Ecto neural progenitor cell (in vitro differentiated cells): ENCODE measurements at regions not wholly inside any gene's neighbourhood (a gene's known extent, or its start where the extent isn't known, plus 50 kb on each side); places are given as distances from the start of the nearest gene placed in this dataset.

Experiments
- DNase-seq: peaks from one replicate; pipeline ENCODE4 v3.0.0-alpha.2; 2018; ENCODE audit warnings: low spot score

DNA sequence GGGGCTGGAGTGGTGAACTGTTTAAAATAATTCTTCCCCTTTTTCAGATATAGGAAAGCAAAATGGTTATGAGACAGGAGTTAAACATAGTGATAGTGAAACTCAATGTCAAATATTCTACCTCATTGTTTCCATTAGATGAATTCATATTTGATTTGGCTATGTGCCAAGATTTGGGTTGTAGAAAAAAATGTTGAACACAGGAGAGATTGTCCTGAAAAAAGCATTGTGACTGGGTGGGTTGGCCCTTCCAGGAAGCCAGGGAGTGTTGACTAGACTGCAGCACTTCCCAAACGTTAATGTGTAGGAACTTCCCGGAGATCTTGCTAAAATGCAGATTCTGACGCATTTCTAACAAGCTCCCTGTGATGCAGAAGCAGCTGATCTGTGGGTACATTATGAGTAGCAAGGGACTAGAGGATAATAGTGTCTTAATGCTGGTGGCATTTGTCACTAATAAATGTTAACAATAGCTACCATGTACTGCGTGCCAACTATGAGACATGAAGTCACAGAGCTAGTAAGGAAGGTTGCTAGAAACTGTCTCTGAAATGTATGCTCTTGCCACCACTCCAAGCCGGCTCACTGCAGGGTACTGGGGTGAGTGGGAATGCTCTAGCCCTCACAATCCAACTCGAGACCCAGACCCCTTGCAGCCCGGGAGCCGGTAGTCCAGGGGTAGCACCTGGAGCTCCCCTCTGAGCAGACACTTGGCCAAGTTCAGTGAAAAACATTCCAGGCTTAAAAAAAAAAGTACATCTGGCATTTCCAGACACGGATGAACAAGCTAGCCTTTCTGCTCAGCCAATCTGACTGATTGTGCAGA lies 120.6 kb downstream of the CD47 start:
- DNase-seq = no peak

DNA sequence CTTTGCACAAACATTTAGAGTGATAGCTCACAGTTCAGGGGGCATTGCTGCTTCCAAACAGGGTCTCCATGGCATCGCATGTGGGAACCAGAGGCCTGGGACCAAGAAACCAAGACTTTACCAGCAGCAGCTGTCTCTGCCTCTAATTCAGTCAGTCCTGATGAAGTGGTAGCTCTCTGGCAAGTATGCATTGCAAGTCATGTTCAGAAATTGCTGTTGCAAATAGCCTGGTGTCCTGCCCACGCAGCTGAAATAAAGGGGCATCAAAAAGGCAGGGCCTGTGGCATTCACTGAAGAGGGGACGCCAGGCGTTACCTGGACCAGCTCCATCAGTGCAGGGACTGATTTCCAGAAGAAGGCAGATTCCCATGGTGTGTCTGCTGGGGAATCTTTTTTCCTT lies 121.3 kb downstream of the CD47 start:
- no peak for DNase-seq

DNA sequence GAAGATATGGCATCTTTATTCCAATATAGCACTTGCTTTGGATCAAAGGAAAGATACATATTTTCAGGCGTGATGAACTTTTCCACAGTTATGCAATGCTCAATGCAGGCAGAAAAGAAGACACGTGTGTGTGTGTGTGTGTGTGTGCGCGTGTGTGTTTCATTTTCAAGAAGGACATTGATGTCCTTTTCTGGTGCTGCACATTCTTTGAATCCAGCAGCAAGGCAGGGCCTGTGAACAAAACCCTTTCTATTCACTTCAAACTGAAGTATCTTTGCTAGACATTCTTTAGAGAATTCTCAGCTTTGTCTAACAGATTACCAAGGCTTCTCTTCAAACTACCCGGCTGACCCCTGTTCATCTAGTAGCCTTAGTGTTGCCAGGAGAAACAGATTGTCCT lies 124.6 kb downstream of the CD47 start:
- peak; percentile 54 for DNase-seq

DNA sequence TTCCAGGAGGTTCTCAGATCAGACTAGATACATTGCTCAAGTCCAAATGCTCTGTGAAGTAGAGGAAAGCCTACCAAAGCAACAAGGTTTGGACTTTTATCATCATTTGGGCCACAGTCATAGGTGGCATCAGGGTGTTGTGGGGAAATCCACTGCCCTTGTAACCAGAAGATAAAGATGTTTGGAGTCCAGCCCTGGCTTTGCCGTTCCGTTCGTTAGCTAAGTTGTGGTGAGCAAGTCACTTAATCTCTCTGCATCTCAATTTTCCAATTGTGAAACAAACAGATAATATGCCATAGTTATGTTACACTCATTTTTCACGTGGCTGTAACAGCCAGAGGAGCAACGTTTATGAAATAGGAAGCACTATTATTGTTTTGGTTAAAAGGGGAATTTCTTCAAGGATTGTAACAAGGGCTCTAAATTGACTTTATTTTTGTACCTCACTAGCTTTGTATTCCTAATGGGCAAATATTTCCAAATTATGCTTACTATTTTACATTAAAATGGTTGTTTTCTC lies 125.6 kb downstream of the CD47 start:
- no peak for DNase-seq

DNA sequence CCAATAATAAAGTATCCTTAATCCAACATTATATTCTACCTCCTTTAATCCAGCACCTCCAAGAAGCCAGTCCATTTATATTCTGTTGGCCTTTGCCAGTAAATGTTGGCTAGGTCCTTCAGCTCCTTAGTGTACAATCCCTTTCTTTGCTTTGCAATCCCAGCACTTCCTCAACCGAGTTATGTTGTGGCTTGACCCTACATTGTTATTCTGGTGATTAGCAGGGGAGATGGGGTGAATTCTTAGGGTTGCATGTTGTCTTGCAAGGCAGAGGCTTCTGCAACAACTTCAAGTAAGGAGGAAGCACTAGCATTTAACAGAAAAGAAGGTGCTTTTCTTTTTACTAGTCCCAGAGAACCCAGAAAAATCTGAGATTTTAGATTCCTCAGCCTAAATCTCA lies 127.2 kb downstream of the CD47 start:
- DNase-seq = no peak

DNA sequence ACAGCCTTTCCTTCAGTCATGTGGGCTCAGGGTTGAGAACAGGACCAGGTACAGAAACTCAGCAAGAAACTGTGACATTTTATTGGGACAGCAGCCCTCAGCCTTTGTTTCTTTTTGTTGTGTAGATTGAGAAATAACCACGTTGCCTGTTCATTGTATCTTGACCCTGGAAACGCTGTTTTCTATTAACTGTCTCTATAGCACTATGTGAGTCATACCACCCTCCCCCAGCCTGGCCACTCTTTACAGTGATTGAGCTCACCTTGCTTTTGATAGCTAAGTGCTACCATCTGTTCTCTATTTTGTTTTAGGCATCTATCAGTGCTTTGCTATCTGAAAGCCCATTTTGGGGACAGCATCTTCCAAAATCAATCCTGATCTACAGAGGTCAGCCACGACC lies 127.9 kb downstream of the CD47 start:
- DNase-seq = no peak

DNA sequence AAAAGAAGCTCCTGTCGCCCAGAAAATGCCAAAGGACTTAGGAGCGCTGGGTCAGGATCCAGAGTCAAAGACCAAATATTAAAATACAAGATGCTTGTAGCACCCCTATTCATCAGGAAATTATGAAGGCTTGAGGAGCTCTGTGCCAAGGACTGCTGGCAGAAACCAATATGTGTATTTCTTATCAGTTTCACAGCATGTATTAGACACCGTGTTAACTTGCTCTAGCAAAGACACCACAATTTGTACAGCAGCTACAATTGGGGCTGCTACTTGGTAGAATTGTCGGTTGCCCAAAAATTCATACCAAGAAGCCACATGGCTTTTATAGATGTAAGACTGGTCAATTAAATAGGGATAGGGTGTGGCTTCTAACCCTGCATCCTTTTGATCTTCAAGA lies 128.8 kb downstream of the CD47 start:
- no peak for DNase-seq

DNA sequence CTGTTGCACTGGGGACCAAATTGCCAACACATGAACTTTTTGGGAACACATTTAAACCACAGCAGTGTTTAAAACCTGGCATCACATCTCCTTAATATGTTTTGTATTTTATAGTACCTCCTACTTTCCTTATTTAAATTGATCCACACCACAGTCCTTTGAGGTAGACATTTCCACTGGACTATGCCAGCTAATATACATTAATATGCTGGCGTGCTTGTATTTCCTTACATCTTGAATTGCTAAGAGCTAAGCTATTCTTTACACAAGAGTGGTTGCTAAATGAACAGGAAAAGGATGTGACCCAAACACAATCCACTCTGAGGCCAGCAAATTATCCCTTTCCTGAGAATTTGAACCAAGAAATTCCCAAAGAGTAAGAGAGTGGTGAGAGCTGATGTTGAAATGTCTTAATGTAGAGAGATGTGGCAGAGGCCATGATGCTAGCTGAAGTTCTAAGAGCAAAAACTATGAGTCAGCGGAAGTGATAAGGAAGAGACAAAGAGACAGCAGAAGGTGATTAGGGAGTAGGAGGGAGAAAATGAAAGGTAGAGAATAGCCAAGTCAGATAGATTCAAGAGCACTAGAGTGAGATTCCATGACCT lies 131.2 kb downstream of the CD47 start:
- no peak for DNase-seq

DNA sequence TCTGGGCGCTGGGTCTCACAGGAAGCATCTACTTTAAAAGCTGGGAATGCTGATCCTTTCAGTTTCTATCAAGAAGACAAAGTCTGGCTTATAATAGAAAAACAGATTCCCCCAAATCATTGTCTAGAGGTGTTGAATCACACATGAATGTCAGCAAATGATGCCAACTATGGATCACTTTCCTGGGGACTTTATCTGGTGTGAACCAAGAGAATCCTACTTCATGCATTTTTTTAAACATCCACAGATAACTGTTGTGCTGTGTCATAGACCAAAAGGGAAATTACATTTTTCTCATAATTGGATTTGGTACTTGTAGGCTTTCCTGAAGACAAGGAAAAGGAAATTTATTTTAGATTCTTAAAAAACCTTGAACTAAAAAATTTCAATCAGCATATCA lies 132.7 kb downstream of the CD47 start:
- no peak for DNase-seq

DNA sequence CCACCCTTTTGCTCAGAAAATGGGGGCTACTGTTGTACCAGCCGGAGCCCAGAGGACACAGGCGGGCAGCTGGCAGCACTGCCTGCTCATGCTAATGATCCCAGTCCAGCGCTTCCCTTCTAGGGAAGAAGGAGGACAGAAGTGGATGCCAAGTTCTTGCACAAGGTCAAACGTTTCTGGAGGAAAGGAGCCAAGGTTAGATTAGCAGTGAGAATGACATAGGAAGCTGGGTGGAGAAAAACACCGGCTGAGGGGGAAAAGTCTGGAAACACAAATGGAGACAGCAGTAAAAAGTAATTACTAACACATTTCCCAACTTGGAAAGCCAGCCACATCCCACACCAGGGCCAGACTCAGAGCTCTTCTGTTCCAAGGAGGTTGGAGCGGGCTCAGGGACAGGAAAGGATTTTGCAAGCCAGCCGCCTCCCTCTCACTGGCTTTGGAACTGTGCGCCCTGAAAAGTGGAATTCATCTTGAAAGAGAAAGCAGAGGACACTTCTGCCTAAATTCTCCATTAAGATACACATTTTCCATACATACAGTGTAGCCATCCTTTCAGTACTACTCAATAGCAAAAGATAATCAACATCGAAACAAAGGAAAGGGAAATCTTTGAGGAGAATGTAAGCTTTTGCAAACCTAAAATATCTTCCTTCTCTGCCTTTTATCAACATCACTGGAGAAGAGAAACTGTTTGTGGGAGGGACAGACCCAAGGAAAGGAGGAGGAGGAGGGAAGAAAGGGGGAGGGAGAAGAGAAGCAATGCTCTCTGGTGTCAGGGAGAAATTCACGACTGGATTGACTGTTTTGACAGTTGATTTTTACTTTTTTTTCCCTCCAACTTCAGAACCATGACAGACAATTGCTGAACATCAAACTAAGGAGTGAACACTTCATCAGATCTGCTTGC lies 133.6 kb downstream of the CD47 start:
- DNase-seq = no peak

DNA sequence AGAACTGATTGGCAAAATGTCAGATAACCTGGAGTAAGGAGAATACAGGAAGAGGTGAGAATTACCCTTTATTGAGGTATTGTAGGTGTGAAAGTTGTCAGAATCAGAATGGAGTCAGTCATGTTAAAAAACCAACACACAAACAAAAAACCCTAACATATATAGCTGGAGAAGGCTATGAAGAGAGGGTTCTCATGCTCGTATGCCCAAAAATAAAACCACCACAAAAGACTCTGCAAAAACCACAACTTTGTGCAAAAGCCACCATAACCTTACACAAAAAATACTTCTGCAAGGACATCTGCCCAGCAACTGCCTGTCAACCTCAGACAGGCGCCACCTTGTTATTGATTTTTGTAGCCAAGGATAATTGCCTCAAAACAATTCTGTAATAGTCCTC lies 136.0 kb downstream of the CD47 start:
- no peak for DNase-seq

DNA sequence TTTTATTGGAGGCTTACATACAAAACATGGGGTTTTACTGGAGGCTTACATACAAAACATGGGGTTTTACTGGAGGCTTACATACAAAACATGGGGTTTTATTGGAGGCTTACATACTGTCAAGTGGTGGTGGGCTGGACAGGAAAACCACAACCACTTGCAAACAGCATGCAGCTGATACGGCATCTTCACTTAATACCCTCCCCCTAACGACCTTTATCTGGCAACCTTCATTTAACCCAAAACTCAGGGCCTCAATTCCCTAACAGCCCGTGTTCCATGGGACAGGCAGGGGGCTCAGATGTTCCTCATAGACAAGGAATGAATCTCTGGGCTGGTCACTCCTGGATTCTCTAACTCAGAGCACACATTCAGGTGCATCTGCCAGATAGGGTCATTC lies 137.1 kb downstream of the CD47 start:
- no peak for DNase-seq

DNA sequence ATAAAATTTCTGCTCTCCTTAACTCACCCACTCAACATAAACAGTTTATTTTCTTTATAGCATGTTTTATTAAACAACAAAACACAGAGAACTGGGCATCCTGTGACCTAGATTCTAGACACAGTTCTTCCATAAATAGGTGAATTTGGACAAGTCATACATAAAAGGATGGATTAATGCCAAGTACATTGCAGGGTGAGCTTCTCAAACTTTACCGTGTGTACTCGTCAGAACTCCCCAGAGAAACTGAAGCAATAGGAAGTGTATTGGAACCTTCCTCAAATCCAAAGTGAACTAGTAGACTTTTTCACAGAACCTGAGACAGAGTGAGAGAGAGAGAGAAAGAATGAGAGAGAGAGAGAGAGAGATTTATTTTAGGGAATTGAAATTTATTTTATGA lies 139.7 kb downstream of the CD47 start:
- no peak for DNase-seq

DNA sequence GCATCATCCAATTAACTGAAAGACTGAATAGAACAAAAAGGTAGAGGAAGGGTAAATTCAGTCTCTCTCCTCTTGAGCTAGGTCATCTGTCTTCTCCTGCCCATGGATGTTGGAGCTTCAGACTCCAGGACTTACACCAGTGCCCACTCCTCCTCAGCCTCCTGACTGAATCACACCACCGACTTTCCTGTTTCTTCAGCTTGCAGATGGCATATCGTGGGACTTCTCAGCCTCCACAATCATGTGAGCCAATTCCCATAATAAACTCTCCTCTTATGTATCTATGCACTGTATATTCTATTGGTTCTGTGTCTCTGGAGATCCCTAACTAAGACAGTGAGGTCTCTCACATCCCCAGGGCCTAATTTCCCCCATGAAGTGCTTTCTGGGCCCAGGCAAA lies 140.4 kb downstream of the CD47 start:
- no peak for DNase-seq

DNA sequence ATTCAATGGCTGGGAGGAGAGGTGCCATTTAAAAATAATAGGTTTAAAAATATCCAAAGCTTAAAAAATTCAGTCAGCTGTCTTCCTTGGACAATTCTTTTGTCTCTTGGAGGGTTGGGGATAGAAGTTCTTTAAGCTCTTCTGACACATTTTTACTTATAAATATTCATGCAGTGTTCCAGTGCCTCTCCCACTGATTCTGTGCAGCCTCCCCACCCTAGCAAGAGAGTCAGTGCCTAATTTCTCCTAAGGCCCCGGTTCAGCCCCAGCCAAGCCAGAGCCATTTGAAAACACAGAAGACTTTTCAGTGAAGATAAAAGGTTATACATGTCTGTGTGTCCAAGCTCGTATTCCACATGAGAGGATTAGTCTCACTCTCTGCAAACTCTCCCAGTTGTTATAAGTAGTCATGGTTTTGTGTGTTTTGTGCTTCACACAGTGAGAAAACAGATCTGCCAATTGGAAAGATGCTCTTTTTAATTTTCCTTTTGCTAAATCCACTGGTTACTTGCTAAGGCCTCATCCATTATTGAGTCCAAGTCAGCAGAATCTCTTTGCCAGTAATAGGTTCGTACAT lies 141.3 kb downstream of the CD47 start:
- DNase-seq = no peak

DNA sequence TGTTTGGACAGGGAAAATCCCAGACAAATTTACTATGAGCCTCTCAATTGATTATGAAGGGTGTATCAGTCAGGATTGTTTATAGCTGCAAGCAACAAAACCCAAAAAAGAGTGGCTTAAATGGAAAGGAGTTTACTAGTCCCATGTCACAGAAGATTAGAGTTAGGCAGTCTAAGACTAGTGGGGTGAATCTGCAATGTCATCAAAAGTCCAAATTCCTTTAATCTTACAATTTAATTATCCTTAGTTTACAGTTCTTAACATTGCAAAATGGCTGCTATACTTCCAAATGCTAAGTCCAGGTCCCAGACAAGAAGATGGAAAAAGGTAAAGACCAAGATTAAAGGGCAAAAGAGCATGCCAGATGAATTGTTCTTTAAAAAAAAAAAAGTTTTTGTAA lies 143.6 kb downstream of the CD47 start:
- no peak for DNase-seq

DNA sequence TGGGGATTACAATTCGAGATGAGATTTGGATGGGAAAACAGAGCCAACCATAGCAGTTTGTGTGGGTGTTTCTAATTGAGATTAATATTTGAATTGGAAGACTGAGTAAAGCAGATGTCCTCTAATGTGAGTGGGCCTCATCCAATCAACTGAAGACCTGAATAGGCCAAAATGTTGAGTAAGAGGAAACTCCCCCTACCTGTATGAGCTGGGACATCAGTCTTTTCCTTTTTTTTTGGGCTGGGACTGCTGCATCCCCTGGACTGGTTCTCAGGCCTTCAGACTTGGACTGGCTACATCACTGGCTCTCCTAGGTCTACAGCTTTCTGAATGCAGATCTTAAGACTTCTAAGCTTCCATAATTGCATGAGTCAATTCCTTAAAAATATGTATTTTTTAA lies 144.1 kb downstream of the CD47 start:
- DNase-seq = no peak

DNA sequence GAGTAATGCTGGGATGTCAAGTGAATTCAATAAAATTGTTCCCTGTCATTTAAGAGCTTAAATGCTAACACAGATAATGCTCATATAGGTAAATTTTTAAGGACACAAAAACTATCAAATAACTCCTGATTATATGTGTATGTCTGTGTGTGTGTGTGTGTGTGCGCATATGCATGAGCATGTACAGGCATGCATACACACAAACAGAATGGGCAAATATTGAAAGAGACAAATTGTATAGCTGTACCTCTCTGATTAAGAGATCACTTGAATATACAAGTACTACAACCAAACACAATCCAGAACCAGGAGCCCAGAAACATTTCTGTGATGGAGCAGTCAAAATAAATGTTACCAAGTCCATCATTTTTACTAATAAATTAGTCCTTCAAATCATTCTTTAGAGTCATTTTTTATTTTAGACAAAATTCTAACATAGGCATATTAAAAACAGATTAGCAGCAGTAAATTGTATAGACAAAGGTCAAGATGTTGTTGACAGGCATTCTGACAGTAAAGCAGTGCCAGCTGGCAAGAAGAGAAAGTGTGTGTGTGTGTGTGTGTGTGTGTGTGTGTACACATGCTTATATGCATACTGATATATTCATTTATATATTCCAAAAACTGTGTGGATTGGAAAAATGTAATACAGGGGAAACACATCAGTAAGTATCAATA lies 145.3 kb downstream of the CD47 start:
- no peak for DNase-seq

DNA sequence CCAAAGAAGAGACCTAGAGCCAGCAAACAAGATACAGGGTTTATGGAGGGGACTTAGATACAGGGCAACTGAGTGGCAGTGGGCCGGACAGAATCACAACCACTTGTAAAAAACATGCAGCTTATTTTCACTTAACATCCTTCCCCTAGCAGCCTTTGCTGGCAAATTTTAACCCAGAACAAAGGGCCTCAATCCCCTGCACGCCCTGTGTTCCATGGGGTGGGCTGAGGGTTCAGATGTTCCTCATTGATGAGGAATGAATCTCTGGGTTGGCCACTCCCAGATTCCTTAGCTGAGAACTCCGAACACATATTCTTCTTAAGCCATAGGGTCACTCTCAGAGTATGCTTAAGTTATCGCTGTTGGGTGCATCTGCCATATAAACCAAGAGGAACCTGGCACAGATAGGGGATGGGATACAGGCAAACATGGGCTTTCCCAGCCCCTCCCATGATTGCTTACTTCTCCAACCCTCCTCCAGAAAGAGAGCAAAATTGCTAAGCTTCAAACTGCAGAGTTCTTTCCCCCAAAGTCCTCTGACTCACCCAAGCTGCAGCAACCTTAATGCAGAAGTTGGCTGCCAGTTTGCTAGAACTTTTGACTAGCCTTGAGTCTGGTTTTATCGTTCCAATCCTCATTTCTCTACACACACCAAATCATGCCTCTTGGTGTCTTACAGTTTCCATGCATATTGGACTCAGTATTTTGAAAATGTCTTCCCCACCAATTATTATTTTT lies 146.9 kb downstream of the CD47 start:
- no peak for DNase-seq

DNA sequence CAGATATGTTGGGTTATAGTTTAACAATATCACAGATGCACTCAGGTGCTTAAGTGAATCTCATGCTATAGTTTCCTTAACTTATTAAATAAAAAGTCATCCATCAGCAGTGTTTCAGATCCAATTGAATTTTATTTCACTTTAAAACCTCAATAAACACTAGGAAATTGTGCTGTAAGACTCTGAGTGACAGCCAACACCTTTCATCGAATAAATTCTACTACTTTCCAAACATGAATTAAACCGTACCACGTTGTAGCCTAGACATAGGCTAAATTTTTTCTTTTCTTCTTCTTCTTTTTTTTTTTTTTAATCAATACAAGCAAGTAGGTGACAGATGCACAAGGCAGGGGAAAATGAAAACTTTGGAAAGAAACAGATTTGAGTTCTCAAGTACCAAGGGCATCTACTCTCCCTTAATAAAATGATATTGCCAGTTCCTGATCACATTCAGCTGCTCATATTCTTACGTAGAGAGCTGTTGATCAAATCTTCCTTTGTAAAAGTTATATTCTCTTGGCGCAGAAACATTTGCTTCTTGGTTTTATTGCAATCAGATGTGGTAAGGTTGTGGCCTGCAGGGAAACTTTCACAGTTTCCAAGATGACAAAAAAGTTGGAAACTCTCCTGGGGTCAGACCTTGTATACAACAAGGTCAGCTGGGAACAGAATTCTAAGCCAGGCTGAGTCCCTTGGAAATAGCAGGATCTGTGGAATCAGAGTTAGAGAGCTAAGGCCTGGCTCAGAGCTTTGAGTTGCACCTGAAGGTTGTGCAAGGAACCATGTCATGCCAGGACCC lies 147.7 kb downstream of the CD47 start:
- no peak for DNase-seq
